22Rv1 (cell line): ENCODE measurements at regions not wholly inside any gene's neighbourhood (a gene's known extent, or its start where the extent isn't known, plus 50 kb on each side); places are given as distances from the start of the nearest gene placed in this dataset.

Experiments used
- ZFX ChIP-seq: fragments of 450-650 bp; IDR thresholded peaks from 2 replicates; pipeline ENCODE4 v1.6.1; 2017; ENCODE audit warnings: antibody characterized with exemption, borderline replicate concordance
- TF ChIP-seq, protein P1 (sequence below): fragments of 450-650 bp; IDR thresholded peaks from 2 replicates; pipeline ENCODE4 v1.5.1; 2017; ENCODE audit warnings: mild to moderate bottlenecking

- TF ChIP-seq, protein P1, sequence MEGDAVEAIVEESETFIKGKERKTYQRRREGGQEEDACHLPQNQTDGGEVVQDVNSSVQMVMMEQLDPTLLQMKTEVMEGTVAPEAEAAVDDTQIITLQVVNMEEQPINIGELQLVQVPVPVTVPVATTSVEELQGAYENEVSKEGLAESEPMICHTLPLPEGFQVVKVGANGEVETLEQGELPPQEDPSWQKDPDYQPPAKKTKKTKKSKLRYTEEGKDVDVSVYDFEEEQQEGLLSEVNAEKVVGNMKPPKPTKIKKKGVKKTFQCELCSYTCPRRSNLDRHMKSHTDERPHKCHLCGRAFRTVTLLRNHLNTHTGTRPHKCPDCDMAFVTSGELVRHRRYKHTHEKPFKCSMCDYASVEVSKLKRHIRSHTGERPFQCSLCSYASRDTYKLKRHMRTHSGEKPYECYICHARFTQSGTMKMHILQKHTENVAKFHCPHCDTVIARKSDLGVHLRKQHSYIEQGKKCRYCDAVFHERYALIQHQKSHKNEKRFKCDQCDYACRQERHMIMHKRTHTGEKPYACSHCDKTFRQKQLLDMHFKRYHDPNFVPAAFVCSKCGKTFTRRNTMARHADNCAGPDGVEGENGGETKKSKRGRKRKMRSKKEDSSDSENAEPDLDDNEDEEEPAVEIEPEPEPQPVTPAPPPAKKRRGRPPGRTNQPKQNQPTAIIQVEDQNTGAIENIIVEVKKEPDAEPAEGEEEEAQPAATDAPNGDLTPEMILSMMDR, result no peak
- TF ChIP-seq ZFX, result no peak
Observed at GRCh38 chr10:63919575-63920279, 398.5 kb downstream of the REEP3 start.
